OCI-LY3 (cell line): ENCODE measurements at regions not wholly inside any gene's neighbourhood (a gene's known extent, or its start where the extent isn't known, plus 50 kb on each side); places are given as distances from the start of the nearest gene placed in this dataset.

Experiments used
- H2AFZ ChIP-seq: fragments of 200-600, 300-600 bp; shearing (Covaris generic); 2 replicates; pipeline ENCODE4 v1.6.0; 2014; ENCODE audit warnings: antibody characterized with exemption, low read depth, low read length
- H3K27ac ChIP-seq: fragments of 200-600, 300-600 bp; sonication (generic); 2 replicates; pipeline ENCODE4 v1.5.1; 2014; ENCODE audit warnings: mild to moderate bottlenecking, low read length, moderate library complexity, mixed read lengths
- H3K27me3 ChIP-seq: fragments of 200-600, 300-600 bp; sonication (generic); 2 replicates; pipeline ENCODE4 v1.6.1; 2014; ENCODE audit warnings: low read depth, low read length, mixed read lengths
- H3K36me3 ChIP-seq: fragments of 200-600, 300-600 bp; sonication (generic); replicated peaks from 2 replicates; pipeline ENCODE3; 2014; ENCODE audit warnings: low read depth, low read length, mixed read lengths
- H3K4me1 ChIP-seq: fragments of 300-600, 200-600 bp; sonication (generic); 2 replicates; pipeline ENCODE4 v1.6.1; 2014; ENCODE audit warnings: low read length, mixed read lengths
- H3K4me2 ChIP-seq: fragments of 200-600, 300-600 bp; sonication (generic); 2 replicates; pipeline ENCODE4 v1.6.1; 2014; ENCODE audit warnings: low read length, mixed read lengths
- H3K4me3 ChIP-seq: fragments of 300-600, 200-600 bp; sonication (generic); 2 replicates; pipeline ENCODE4 v1.5.1; 2014; ENCODE audit warnings: antibody characterized with exemption, mild to moderate bottlenecking, low read length, moderate library complexity
- H3K79me2 ChIP-seq: fragments of 300-600, 200-600 bp; shearing (Covaris generic); 2 replicates; pipeline ENCODE4 v1.6.1; 2014; ENCODE audit warnings: mild to moderate bottlenecking, low read length, mixed read lengths
- H3K9ac ChIP-seq: fragments of 300-600, 200-600 bp; shearing (Covaris generic); 2 replicates; pipeline ENCODE4 v1.6.0; 2014; ENCODE audit warnings: mild to moderate bottlenecking, low read length, moderate library complexity
- H3K9me3 ChIP-seq: fragments of 200-600, 300-600 bp; shearing (Covaris generic); 2 replicates; pipeline ENCODE4 v1.6.1; 2014; ENCODE audit warnings: low read length, mixed read lengths; ENCODE audit not compliant: insufficient read depth
- H4K20me1 ChIP-seq: fragments of 200-600, 300-600 bp; sonication (generic); 2 replicates; pipeline ENCODE4 v1.6.1; 2016; ENCODE audit warnings: low read length, mixed read lengths; ENCODE audit not compliant: insufficient read depth
- EZH2phosphoT487 ChIP-seq: fragments of 200-600 bp; shearing (Covaris generic); IDR thresholded peaks from 2 replicates; pipeline ENCODE4 v1.6.1; 2018; ENCODE audit warnings: antibody characterized with exemption, mixed run types, low read depth
- TF ChIP-seq, protein P1 (sequence below): fragments of 200-600, 300-600 bp; sonication (generic); IDR thresholded peaks from 2 replicates; pipeline ENCODE4 v1.5.1; 2014; ENCODE audit warnings: antibody characterized with exemption, low read length, low read depth

- Histone ChIP-seq H3K79me2 (no peaks in the 10 kb centered on the region), H3K9ac (no peak overlapping the region), H3K36me3 (peaks cover 2% of the 10 kb centered on the region), H3K27me3 (no peaks in the 10 kb centered on the region), H3K9me3 (peaks cover 26% of the 10 kb centered on the region), H3K27ac (no peak overlapping the region), H4K20me1 (no peaks in the 10 kb centered on the region), H2AFZ (no peak overlapping the region), H3K4me2 (no peak overlapping the region), H3K4me1 (no peaks in the 10 kb centered on the region), H3K4me3 (no peak overlapping the region)
- no peak for TF ChIP-seq EZH2phosphoT487
- TF ChIP-seq, protein P1, sequence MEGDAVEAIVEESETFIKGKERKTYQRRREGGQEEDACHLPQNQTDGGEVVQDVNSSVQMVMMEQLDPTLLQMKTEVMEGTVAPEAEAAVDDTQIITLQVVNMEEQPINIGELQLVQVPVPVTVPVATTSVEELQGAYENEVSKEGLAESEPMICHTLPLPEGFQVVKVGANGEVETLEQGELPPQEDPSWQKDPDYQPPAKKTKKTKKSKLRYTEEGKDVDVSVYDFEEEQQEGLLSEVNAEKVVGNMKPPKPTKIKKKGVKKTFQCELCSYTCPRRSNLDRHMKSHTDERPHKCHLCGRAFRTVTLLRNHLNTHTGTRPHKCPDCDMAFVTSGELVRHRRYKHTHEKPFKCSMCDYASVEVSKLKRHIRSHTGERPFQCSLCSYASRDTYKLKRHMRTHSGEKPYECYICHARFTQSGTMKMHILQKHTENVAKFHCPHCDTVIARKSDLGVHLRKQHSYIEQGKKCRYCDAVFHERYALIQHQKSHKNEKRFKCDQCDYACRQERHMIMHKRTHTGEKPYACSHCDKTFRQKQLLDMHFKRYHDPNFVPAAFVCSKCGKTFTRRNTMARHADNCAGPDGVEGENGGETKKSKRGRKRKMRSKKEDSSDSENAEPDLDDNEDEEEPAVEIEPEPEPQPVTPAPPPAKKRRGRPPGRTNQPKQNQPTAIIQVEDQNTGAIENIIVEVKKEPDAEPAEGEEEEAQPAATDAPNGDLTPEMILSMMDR: no peak
Measured at GRCh38 chr2:146094185-146094584, 1574.3 kb upstream of the ZEB2 start.

- no peaks in the 10 kb centered on the region for H3K79me2 ChIP-seq
- no peak overlapping the region for H3K4me2 ChIP-seq
- no peaks in the 10 kb centered on the region for H3K27me3 ChIP-seq
- H3K9me3 ChIP-seq: no peaks in the 10 kb centered on the region
- no peaks in the 10 kb centered on the region for H4K20me1 ChIP-seq
- H3K9ac ChIP-seq: no peak overlapping the region
- no peaks in the 10 kb centered on the region for H3K4me1 ChIP-seq
- H3K36me3 ChIP-seq: no peaks in the 10 kb centered on the region
- TF ChIP-seq, protein P1: no peak
- TF ChIP-seq EZH2phosphoT487: no peak
- no peak overlapping the region for H3K4me3 ChIP-seq
- H3K27ac ChIP-seq: no peak overlapping the region
- no peak overlapping the region for H2AFZ ChIP-seq
Measured at GRCh38 chr2:146081459-146081858, 1561.5 kb upstream of the ZEB2 start.

- Histone ChIP-seq H3K9me3 (no peaks in the 10 kb centered on the region), H2AFZ (no peak overlapping the region), H3K9ac (no peak overlapping the region), H3K27ac (no peak overlapping the region), H3K4me3 (no peak overlapping the region), H3K27me3 (no peaks in the 10 kb centered on the region), H3K4me1 (no peaks in the 10 kb centered on the region), H3K4me2 (no peak overlapping the region), H3K79me2 (no peaks in the 10 kb centered on the region), H3K36me3 (no peaks in the 10 kb centered on the region), H4K20me1 (no peaks in the 10 kb centered on the region)
- TF ChIP-seq EZH2phosphoT487: no peak
- TF ChIP-seq, protein P1: no peak
Measured at GRCh38 chr2:146080925-146081324, 1561.0 kb upstream of the ZEB2 start.

DNA sequence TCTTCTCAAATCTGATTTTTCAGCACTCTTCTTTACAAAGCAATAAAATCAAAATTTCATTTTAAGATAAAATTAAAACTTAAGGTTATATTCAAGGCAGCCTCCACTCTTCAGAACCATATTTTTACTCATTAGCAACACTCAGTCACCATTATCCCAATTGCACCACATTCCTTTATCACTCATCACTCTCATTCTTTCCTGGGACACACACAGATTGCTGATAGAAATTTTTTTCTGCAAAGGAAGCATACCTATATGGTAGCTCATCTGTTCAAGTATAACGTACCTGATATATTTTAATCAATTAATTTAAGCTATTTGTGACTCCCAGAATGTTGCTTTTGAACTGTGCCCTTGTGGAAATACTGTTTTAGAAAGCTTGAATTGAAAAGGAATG lies 1559.3 kb upstream of the ZEB2 start:
- no peaks in the 10 kb centered on the region for H4K20me1 ChIP-seq
- no peaks in the 10 kb centered on the region for H3K27me3 ChIP-seq
- no peak overlapping the region for H3K4me2 ChIP-seq
- no peaks in the 10 kb centered on the region for H3K79me2 ChIP-seq
- no peaks in the 10 kb centered on the region for H3K9me3 ChIP-seq
- TF ChIP-seq, protein P1: no peak
- no peak for TF ChIP-seq EZH2phosphoT487
- no peak overlapping the region for H3K9ac ChIP-seq
- H2AFZ ChIP-seq: no peak overlapping the region
- no peaks in the 10 kb centered on the region for H3K4me1 ChIP-seq
- H3K4me3 ChIP-seq: no peak overlapping the region
- no peaks in the 10 kb centered on the region for H3K36me3 ChIP-seq
- H3K27ac ChIP-seq: no peak overlapping the region
